A549 (cell line): ENCODE measurements at regions not wholly inside any gene's neighbourhood (a gene's known extent, or its start where the extent isn't known, plus 50 kb on each side); places are given as distances from the start of the nearest gene placed in this dataset.

Experiments
- CTCF ChIP-seq: fragments of >200 bp; sonication (Bioruptor Twin); formaldehyde crosslinking; IDR thresholded peaks from 3 replicates; pipeline ENCODE4 v1.5.1; 2016
- EP300 ChIP-seq, 2 experiments: fragments of >200 bp; sonication (Bioruptor Twin); formaldehyde crosslinking; IDR thresholded peaks; 2 replicates in 1 of 2; 3 replicates in 1 of 2; pipeline ENCODE4 v1.6.1; 2016 to 2017
- KDM1A ChIP-seq: fragments of 200-600 bp; sonication (generic); IDR thresholded peaks from 2 replicates; pipeline ENCODE4 v1.6.1; 2016; ENCODE audit warnings: low read depth, mild to moderate bottlenecking
- MAZ ChIP-seq: fragments of 150-350 bp; IDR thresholded peaks from 2 replicates; pipeline ENCODE4 v1.6.1; 2014; ENCODE audit warnings: antibody characterized with exemption, low read depth, low read length, borderline replicate concordance
- MYC ChIP-seq: IDR thresholded peaks from 2 replicates; pipeline ENCODE4 v1.6.1; 2012; ENCODE audit warnings: mild to moderate bottlenecking, inconsistent platforms, low read length, improper control_type of control experiment, borderline replicate concordance
- PHF8 ChIP-seq: fragments of 200-600 bp; sonication (generic); IDR thresholded peaks from 2 replicates; pipeline ENCODE4 v1.6.1; 2016; ENCODE audit warnings: low read depth, mild to moderate bottlenecking, antibody characterized with exemption, moderate library complexity, borderline replicate concordance
- POLR2A ChIP-seq: IDR thresholded peaks from 2 replicates; pipeline ENCODE4 v1.6.1; 2012; ENCODE audit warnings: mild to moderate bottlenecking, low read length
- POLR2AphosphoS2 ChIP-seq: conservative IDR thresholded peaks from 2 replicates; pipeline ENCODE4 v1.6.1; 2012; ENCODE audit warnings: low read length, improper control_type of control experiment, inconsistent platforms
- ZNF302 ChIP-seq: fragments of 250-450 bp; sonication (Bioruptor Pico); IDR thresholded peaks from 2 replicates; pipeline ENCODE4 v1.9.0; 2021; ENCODE audit warnings: inconsistent platforms, mild to moderate bottlenecking, moderate library complexity

GRCh38 chr10:128963211-128964099 lies 503.6 kb upstream of the MGMT start:
- TF ChIP-seq CTCF: no peak
- no peak for TF ChIP-seq MYC
- TF ChIP-seq KDM1A: no peak
- TF ChIP-seq POLR2A: no peak
- TF ChIP-seq MAZ: no peak
- TF ChIP-seq PHF8: no peak
- TF ChIP-seq POLR2AphosphoS2: no peak
- TF ChIP-seq ZNF302: no peak
- no peak for TF ChIP-seq EP300 (IDR thresholded peaks at IDR 0.05)
